ENCODE measurements at regions not wholly inside any gene's neighbourhood (a gene's known extent, or its start where the extent isn't known, plus 50 kb on each side); places are given as distances from the start of the nearest gene placed in this dataset.

GRCh38 chr18:25464227-25464626 is 112.3 kb upstream of the ZNF521 start:
- peak; percentile 88 for ATAC-seq (ENCODE audit: low read depth)
- POLR2A ChIA-PET (ENCODE audit: unreplicated experiment): interaction anchor here (0.7 kb wide), 1 partner anchor 191 kb away, joined by 3 read pairs; no protein-coding TSS in a partner anchor
- Histone ChIP-seq H4K91ac (ENCODE audit: insufficient read depth, low read depth, low read length) (peak overlapping the region; percentile 97), H3K4ac (ENCODE audit: low read depth, low read length) (peak overlapping the region; percentile 99), H2AK9ac (replicated peaks; ENCODE audit: low read depth, low read length, poor library complexity) (no peak overlapping the region), H4K5ac (ENCODE audit: low read depth, low read length) (peak overlapping the region; percentile 99), H3K4me2 (ENCODE audit: low read depth, low read length) (peak overlapping the region; percentile 69), H3K18ac (ENCODE audit: low read depth, low read length) (peak overlapping the region; percentile 99), H3K56ac (ENCODE audit: extremely low read depth, insufficient read depth, low read length) (peak overlapping the region; percentile 97), H3K9me3 (ENCODE audit: control insufficient read depth, insufficient read depth, low read length) (no peaks in the 10 kb centered on the region), H2AK5ac (ENCODE audit: low read depth, low read length) (peak overlapping the region; percentile 91; the same call in 1 of the 2 replicates), H3K27me3 (ENCODE audit: control insufficient read depth, insufficient read depth, low read length) (no peaks in the 10 kb centered on the region), H4K20me1 (ENCODE audit: insufficient read depth, low read length) (no peaks in the 10 kb centered on the region), H3K27ac (ENCODE audit: insufficient read depth, low read length) (peak overlapping the region; percentile 92), H3K9ac (ENCODE audit: low read depth, low read length) (peak overlapping the region; percentile 17; the same call in 1 of the 2 replicates), H3K4me1 (ENCODE audit: control insufficient read depth, insufficient read depth, low read length) (peaks cover 35% of the 10 kb centered on the region), H2BK20ac (ENCODE audit: low read depth, low read length) (peak overlapping the region; percentile 100), H3K36me3 (ENCODE audit: control insufficient read depth, insufficient read depth, low read length) (no peaks in the 10 kb centered on the region), H3K23ac (ENCODE audit: low read depth, low read length) (peak overlapping the region; percentile 99), H2BK120ac (ENCODE audit: low read depth, low read length) (peak overlapping the region; percentile 100), H3K4me3 (ENCODE audit: insufficient read depth, low read depth, low read length) (no peak overlapping the region), H2BK15ac (ENCODE audit: low read depth, low read length) (peak overlapping the region; percentile 99), H2BK5ac (ENCODE audit: low read depth, low read length, poor library complexity, severe bottlenecking) (peak overlapping the region; percentile 99), H4K8ac (ENCODE audit: low read depth in 2 of 2, low read length in 2 of 2) (peak overlapping the region; percentile 79 to 97), H3K9me1 (ENCODE audit: insufficient read depth, low read length) (peaks cover 19% of the 10 kb centered on the region), H2AFZ (replicated peaks; ENCODE audit: low read length, poor library complexity) (no peak overlapping the region), H3K79me1 (ENCODE audit: low read depth in 1 of 2, low read length in 2 of 2) (no peaks in the 10 kb centered on the region), H3K14ac (replicated peaks; ENCODE audit: low read depth, low read length) (peak overlapping the region; percentile 99)
- CTCF ChIA-PET: no interaction called here
- intact Hi-C loops (cut with micrococcal nuclease) (loop anchor here (5.0 kb wide), 2 partner anchors 112 to 297 kb away; partner anchors contain the start of gene ZNF521), in situ Hi-C loops (cut with MboI; ENCODE audit: low sequenced_read_pairs) (no loop called here), dilution Hi-C loops (cut with HindIII; ENCODE audit: low sequenced_read_pairs, unreplicated experiment) (no loop called here)
- TF ChIP-seq RCOR1 (IDR thresholded peaks at IDR 0.05; ENCODE audit: insufficient replicate concordance, low read length) (peak; percentile 87), FOS (IDR thresholded peaks at IDR 0.05; ENCODE audit: low read depth, low read length) (peak; percentile 67), SMC3 (IDR thresholded peaks at IDR 0.05; ENCODE audit: low read depth, low read length) (no peak)
- no TSS peak for BruUV-seq (replicated peaks)
- peak; percentile 95 for DNase-seq

All from IMR-90 (cell line).